HG02981 (cell line): ENCODE measurements at regions not wholly inside any gene's neighbourhood (a gene's known extent, or its start where the extent isn't known, plus 50 kb on each side); places are given as distances from the start of the nearest gene placed in this dataset.

Source experiments
- ATAC-seq: cut with Tn5 transposase; IDR thresholded peaks from one replicate; pipeline ENCODE4 v1.9.1; 2021; ENCODE audit warnings: mild to moderate bottlenecking, moderate library complexity; ENCODE audit not compliant: unreplicated experiment

- ATAC-seq, result no peak
These were observed 224.5 kb downstream of the EN1 start for GRCh38 chr2:118622913-118623312.

- ATAC-seq, result no peak
These were observed 225.3 kb downstream of the EN1 start for GRCh38 chr2:118622108-118622507.

- ATAC-seq, result no peak
These were observed 229.2 kb downstream of the EN1 start for GRCh38 chr2:118618279-118618678.

GRCh38 chr2:118616432-118616831 lies 231.0 kb downstream of the EN1 start:
- ATAC-seq, result no peak

DNA sequence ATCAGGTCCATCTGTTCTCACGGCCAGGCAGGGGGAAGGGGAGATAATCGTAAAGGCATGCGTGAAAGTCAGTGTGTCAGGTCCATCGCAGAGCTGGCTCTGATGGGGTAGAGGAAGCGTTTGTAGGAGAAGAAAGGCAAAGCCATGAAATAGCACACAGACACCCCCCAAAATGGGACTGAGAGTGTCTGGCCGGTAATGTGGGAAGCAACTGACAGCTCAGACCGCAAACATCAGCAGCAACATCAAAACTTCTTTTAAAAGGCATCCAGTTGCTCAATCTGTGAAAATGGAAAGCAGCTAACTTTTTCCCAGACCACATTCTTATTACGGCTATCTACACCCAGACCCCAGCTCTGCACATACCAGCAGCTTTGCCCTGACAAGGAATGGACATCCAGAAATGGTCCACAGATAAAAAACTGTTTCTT lies 232.6 kb downstream of the EN1 start:
- no peak for ATAC-seq

GRCh38 chr2:118613737-118614136 lies 233.7 kb downstream of the EN1 start:
- ATAC-seq, result no peak

DNA sequence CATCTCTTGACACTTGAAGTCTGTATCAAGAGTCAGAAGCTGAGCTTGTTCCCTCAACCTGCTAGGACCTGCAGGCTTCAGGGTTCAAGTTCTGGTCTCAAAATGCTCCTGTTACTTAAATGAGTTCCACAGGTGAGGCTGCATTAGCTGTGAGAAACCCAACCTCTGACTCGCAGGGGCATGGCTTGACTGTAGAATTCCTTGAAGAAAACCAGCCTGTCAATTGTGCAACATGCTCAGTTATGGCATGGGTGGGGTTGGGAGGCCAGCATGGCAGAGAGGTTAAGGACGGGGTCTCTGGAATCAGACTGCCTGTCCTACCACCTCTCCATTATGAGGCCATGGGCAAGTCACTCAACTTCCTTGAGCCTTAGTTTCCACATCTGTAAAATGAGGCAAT lies 235.8 kb downstream of the EN1 start:
- ATAC-seq, result no peak

GRCh38 chr2:118609138-118609537 lies 238.3 kb downstream of the EN1 start:
- no peak for ATAC-seq

DNA sequence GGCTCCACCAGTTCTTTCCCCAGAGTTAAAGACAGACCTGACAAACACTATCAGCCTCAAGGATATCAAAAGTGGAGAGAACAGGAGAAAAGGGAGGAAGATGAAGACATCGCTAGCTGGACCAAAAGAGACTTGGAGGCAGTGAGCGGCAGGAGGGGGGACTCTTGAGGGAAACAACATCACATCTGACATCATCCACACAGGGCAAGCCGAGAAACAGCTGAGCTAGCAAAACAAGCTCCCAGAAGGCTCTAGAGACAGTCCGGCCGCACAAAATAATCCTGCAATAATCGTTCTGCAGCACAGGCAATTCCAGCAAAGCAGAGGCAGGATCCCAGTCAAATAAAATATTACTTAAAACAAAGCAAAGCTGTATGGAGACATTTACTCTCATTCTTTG lies 239.8 kb downstream of the EN1 start:
- ATAC-seq, result no peak

DNA sequence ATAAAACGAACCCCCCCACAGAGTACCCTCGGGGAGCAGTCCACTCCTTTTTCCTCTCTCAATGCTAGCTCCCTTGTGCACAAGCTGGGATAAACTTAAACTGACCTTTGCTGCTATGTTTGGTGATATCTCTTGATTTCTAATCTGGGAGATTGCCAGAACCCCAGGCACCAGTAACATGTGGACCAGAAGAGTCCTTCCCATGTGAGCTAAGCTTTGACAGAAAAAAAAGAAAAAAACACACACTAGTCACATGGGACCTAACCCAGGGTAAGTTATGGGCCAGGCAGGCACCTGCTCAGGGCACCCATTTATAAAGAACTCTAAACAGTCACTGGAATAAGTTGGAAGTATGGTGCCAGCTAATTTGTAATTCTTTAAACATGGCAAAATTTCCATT lies 242.6 kb downstream of the EN1 start:
- ATAC-seq, result no peak

- no peak for ATAC-seq
These were observed 243.1 kb downstream of the EN1 start for GRCh38 chr2:118604371-118604770.

DNA sequence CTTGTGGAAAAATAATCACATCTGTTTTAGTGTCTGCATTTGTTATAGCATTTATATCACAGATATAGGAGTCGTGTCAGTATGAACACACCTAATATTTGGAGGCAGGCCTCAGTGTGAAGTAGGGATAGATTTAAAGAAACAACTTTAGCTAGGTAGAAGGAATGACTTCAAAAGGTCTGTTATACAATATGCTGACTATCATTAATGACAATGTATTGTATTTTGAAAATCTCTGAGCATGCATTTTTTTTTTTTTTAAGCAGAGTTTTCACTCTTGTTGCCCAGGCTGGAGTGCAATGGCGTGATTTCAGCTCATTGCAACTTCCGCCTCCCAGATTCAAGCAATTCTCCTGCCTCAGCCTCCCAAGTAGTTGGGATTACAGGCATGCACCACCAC lies 248.3 kb downstream of the EN1 start:
- no peak for ATAC-seq

DNA sequence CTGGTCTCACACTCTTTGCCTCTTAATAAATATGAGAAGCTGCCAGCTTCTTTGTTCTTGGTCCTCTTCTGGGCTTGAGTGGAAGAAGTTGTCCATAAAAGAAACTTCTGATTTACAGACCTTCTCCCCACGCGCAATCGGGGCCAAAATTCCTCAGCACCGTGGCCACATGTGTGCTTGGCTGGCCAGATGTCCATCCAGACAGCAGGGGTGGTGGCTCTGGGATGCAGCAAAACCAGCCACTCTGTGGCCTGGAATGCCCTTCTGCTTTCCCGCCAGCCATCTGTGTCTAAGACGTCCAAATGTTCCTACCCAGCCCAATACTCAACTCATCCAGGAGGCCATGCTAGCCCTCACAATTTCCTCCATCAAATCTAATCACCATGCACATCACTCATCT lies 250.8 kb downstream of the EN1 start:
- ATAC-seq, result no peak

GRCh38 chr2:118593257-118593656 lies 254.2 kb downstream of the EN1 start:
- ATAC-seq, result no peak

GRCh38 chr2:118591223-118591622 lies 256.2 kb downstream of the EN1 start:
- no peak for ATAC-seq

- no peak for ATAC-seq
These were observed 257.7 kb downstream of the EN1 start for GRCh38 chr2:118589721-118590120.

- ATAC-seq, result no peak
These were observed 258.6 kb downstream of the EN1 start for GRCh38 chr2:118588850-118589249.

DNA sequence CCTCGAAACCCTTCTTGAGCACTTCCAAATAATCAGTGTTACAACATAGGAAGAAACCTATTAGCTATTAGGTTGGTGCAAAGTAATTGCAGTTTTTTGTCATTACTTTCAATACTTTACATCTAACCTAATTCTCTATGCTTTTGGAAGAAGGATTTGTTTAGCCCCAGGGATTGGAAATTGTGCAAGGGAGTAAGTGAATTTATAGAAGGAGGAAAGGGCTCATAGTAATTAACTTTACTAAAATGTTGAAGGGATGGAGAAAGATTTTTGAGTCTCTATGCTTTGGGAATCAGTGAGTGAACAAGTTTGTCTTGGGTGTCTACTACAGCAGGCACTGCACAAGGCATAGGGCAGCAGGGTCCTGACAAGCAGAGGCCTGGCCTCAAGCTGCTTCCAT lies 261.1 kb downstream of the EN1 start:
- no peak for ATAC-seq

DNA sequence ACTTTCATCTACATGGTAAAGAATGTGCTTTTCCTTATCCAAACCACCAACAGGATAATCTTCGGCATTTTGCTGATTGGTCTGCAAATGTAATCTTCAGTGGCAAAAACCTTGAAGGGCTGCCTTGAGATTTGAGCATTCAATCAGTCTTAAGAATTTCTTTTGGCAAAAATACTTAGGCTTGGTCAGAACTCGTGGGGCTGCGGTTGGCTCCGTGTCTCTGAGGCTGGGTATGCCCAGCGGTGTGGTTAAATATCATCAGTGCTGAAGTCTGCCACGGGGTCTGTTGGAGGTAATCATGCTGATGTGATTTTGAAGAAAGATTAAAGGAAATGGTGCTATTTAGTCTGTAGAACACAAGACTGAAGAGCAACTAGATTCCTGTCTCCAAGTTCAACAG lies 262.6 kb downstream of the EN1 start:
- no peak for ATAC-seq

- ATAC-seq, result no peak
These were observed 263.2 kb downstream of the EN1 start for GRCh38 chr2:118584062-118584749.

DNA sequence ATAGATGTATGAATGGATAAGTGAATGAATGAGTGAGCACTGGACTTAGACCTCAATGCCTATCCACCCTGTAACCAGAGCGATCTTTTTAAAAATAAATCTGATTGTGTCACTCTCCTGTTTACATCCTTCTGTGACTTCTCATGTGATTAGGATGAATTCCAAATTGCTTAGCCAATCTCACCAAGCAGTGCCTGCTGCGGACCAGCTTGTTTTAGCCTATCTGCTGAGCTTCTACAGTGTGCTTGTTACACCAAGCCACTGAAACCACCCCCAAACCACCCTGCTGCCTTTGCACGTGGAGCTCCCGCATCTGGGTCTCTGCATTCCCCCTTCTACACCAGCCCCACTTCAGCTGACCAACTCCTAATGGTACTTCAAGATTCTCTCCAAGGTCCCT lies 265.4 kb downstream of the EN1 start:
- no peak for ATAC-seq

DNA sequence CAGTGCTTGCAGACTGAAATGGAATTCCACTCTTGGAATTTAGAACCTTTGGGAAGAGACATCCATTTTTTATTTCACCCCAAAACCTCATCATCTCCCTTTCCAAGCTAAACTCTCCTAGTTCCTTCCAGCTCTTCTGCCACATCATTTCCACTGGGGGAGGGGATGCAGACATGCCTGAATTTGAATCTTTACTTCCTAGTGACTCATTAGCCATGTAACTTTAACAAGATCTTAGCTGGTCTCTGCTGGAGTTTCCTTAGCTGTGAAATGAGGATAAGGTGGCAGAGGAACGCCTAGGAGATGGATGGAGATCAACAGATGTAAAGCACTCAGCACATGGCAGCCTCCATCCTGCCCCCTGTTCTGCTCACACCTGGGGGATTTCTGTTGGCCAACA lies 266.8 kb downstream of the EN1 start:
- no peak for ATAC-seq

GRCh38 chr2:118580107-118580506 lies 267.3 kb downstream of the EN1 start:
- ATAC-seq, result no peak
